ENCODE measurements at regions not wholly inside any gene's neighbourhood (a gene's known extent, or its start where the extent isn't known, plus 50 kb on each side); places are given as distances from the start of the nearest gene placed in this dataset.

GRCh38 chr16:73545755-73546154 lies 497.8 kb upstream of the ZFHX3 start:
- H3K4me1 ChIP-seq: no peaks in the 10 kb centered on the region
- DNase-seq (no peak), ATAC-seq (no peak)
- H3K27me3 ChIP-seq: peaks cover 0 to 8% of the 10 kb centered on the region in 2 donors
- H3K4me3 ChIP-seq: no peak overlapping the region
- no peaks in the 10 kb centered on the region for H3K9me3 ChIP-seq
- H3K36me3 ChIP-seq: no peaks in the 10 kb centered on the region
- 47% methylated on average over 5 of the region's 5 CpGs for WGBS (ENCODE audit: insufficient coverage, low coverage, low lambda C conversion rate, missing lambda C conversion rate)
- no peak for TF ChIP-seq POLR2A (IDR thresholded peaks at IDR 0.05)
- no peak for TF ChIP-seq CTCF (IDR thresholded peaks at IDR 0.05)
- intact Hi-C loops (cut with DNase I): no loop called here
- H3K27ac ChIP-seq: no peak overlapping the region

- intact Hi-C loops (cut with DNase I): no loop called here
- Histone ChIP-seq H3K4me1 (no peaks in the 10 kb centered on the region), H3K27ac (no peak overlapping the region), H3K36me3 (no peaks in the 10 kb centered on the region), H3K27me3 (peaks cover 0 to 8% of the 10 kb centered on the region in 2 donors), H3K9me3 (no peaks in the 10 kb centered on the region), H3K4me3 (no peak overlapping the region)
- ATAC-seq: no peak
- DNase-seq: no peak
- no peak for TF ChIP-seq POLR2A (IDR thresholded peaks at IDR 0.05)
- TF ChIP-seq CTCF (IDR thresholded peaks at IDR 0.05): no peak
- 53% methylated on average over 8 of the region's 8 CpGs for WGBS (ENCODE audit: insufficient coverage, low coverage, low lambda C conversion rate, missing lambda C conversion rate)
Observed at GRCh38 chr16:73545290-73545689, 497.4 kb upstream of the ZFHX3 start.

GRCh38 chr16:73544826-73545225 lies 496.9 kb upstream of the ZFHX3 start:
- Histone ChIP-seq H3K27me3 (peaks cover 0 to 8% of the 10 kb centered on the region in 2 donors), H3K36me3 (no peaks in the 10 kb centered on the region), H3K4me3 (no peak overlapping the region), H3K4me1 (no peaks in the 10 kb centered on the region), H3K27ac (no peak overlapping the region), H3K9me3 (no peaks in the 10 kb centered on the region)
- no peak for DNase-seq
- intact Hi-C loops (cut with DNase I): no loop called here
- no peak for ATAC-seq
- TF ChIP-seq POLR2A (IDR thresholded peaks at IDR 0.05) (no peak), CTCF (IDR thresholded peaks at IDR 0.05) (no peak)
- 21% methylated on average over 7 of the region's 8 CpGs for WGBS (ENCODE audit: insufficient coverage, low coverage, low lambda C conversion rate, missing lambda C conversion rate)

- no peak for ATAC-seq
- no peak for TF ChIP-seq POLR2A (IDR thresholded peaks at IDR 0.05)
- TF ChIP-seq CTCF (IDR thresholded peaks at IDR 0.05): no peak
- Histone ChIP-seq H3K36me3 (no peaks in the 10 kb centered on the region), H3K27me3 (peaks cover 0 to 8% of the 10 kb centered on the region in 2 donors), H3K27ac (no peak overlapping the region), H3K4me1 (no peaks in the 10 kb centered on the region), H3K4me3 (no peak overlapping the region), H3K9me3 (no peaks in the 10 kb centered on the region)
- WGBS (ENCODE audit: insufficient coverage, low coverage, low lambda C conversion rate, missing lambda C conversion rate): 24% methylated on average over 20 of the region's 20 CpGs
- intact Hi-C loops (cut with DNase I): no loop called here
- no peak for DNase-seq
Observed at GRCh38 chr16:73543970-73544599, 496.2 kb upstream of the ZFHX3 start.

Data from right lobe of liver (tissue), 6 donors.